Left colon (tissue), 2 donors: ENCODE measurements at regions not wholly inside any gene's neighbourhood (a gene's known extent, or its start where the extent isn't known, plus 50 kb on each side); places are given as distances from the start of the nearest gene placed in this dataset.
A peak's percentile ranks its signal among the peaks of the same experiment; 100 is the strongest.

ENCODE experiments used
- ATAC-seq: fragments of 200-7000 bp; cut with Tn5 transposase; one replicate; pipeline ENCODE4 v1.9.1; 2020; ENCODE audit warnings: mild to moderate bottlenecking, moderate library complexity
- DNase-seq, 2 donors: peaks; one replicate each; pipeline ENCODE4 v3.0.0-alpha.2; 2020
- intact Hi-C, 2 donors: fragments of 100-400 bp; cut with DNase I in 1 of 2; cut with micrococcal nuclease in 1 of 2; formaldehyde crosslinking; loops; one replicate each; pipeline versions ENCODE4 v1.11.2 to v1.14.0; 2022; cut with DNase I, micrococcal nuclease
- donor health status: DM: no; HTN: no; CAD: no.
- donor health status: DM: yes; HTN: yes; CAD: no.

- ATAC-seq: no peak
- intact Hi-C loops: no loop called here
- no peak for DNase-seq
Observed at GRCh38 chr5:67702008-67702407, 505.4 kb upstream of the CD180 start.

- DNase-seq (peak in 1 of 2 donors; percentile 24), ATAC-seq (peak; percentile 99)
- intact Hi-C loops: no loop called here
Observed at GRCh38 chr5:67699560-67699959, 503.0 kb upstream of the CD180 start.

GRCh38 chr5:67696446-67696845 is 499.8 kb upstream of the CD180 start:
- intact Hi-C loops: no loop called here
- no peak for DNase-seq
- no peak for ATAC-seq

GRCh38 chr5:67695369-67695768 is 498.8 kb upstream of the CD180 start:
- intact Hi-C loops: no loop called here
- ATAC-seq: no peak
- no peak for DNase-seq

- intact Hi-C loops: no loop called here
- no peak for DNase-seq
Observed at GRCh38 chr5:67694810-67695191, 498.2 kb upstream of the CD180 start.

GRCh38 chr5:67693956-67694809 is 497.6 kb upstream of the CD180 start:
- intact Hi-C loops: no loop called here

More at GRCh38 chr5:67694810-67695191, 498.2 kb upstream of the CD180 start:
- no peak for ATAC-seq

GRCh38 chr5:67686746-67687145 is 490.1 kb upstream of the CD180 start:
- ATAC-seq (no peak), DNase-seq (no peak)
- intact Hi-C loops: no loop called here

More at GRCh38 chr5:67693956-67694809, 497.6 kb upstream of the CD180 start:
- DNase-seq (peak; percentile 7 to 74), ATAC-seq (peak; percentile 15)

- no peak for DNase-seq
- intact Hi-C loops: no loop called here
- no peak for ATAC-seq
Observed at GRCh38 chr5:67681703-67682102, 485.1 kb upstream of the CD180 start.

GRCh38 chr5:67680099-67680498 is 483.5 kb upstream of the CD180 start:
- no peak for DNase-seq
- ATAC-seq: no peak
- intact Hi-C loops: no loop called here

- DNase-seq (no peak), ATAC-seq (no peak)
- intact Hi-C loops: no loop called here
Observed at GRCh38 chr5:67679184-67679841, 482.7 kb upstream of the CD180 start.

- intact Hi-C loops: no loop called here
- no peak for DNase-seq
- no peak for ATAC-seq
Observed at GRCh38 chr5:67678594-67678993, 482.0 kb upstream of the CD180 start.

- ATAC-seq (peak; percentile 65), DNase-seq (peak; percentile 12 to 25)
- intact Hi-C loops: no loop called here
Observed at GRCh38 chr5:67677422-67677970, 480.9 kb upstream of the CD180 start.

- intact Hi-C loops: no loop called here
- no peak for ATAC-seq
- no peak for DNase-seq
Observed at GRCh38 chr5:67676863-67677262, 480.3 kb upstream of the CD180 start.

GRCh38 chr5:67674159-67674655 is 477.6 kb upstream of the CD180 start:
- intact Hi-C loops: no loop called here
- ATAC-seq: no peak
- DNase-seq: no peak

GRCh38 chr5:67673618-67674017 is 477.0 kb upstream of the CD180 start:
- ATAC-seq: no peak
- no peak for DNase-seq
- intact Hi-C loops: no loop called here

- intact Hi-C loops: no loop called here
- ATAC-seq (no peak), DNase-seq (no peak)
Observed at GRCh38 chr5:67673180-67673579, 476.6 kb upstream of the CD180 start.

- intact Hi-C loops: no loop called here
- DNase-seq (no peak), ATAC-seq (no peak)
Observed at GRCh38 chr5:67672636-67673035, 476.0 kb upstream of the CD180 start.

GRCh38 chr5:67669916-67670315 is 473.3 kb upstream of the CD180 start:
- intact Hi-C loops: no loop called here
- ATAC-seq (no peak), DNase-seq (no peak)

GRCh38 chr5:67660149-67660548 is 463.6 kb upstream of the CD180 start:
- no peak for ATAC-seq
- intact Hi-C loops: no loop called here
- no peak for DNase-seq

GRCh38 chr5:67659288-67659687 is 462.7 kb upstream of the CD180 start:
- ATAC-seq (no peak), DNase-seq (no peak)
- intact Hi-C loops: no loop called here
